Keratinocyte (primary cell): ENCODE measurements at regions not wholly inside any gene's neighbourhood (a gene's known extent, or its start where the extent isn't known, plus 50 kb on each side); places are given as distances from the start of the nearest gene placed in this dataset.

ENCODE experiments used
- CTCF ChIP-seq, 3 experiments: IDR thresholded peaks in 1 of 3; conservative IDR thresholded peaks in 1 of 3; optimal IDR thresholded peaks in 1 of 3; 2 replicates in 2 of 3; 3 replicates in 1 of 3; pipeline versions ENCODE3 to v1.5.1; 2011; ENCODE audit warnings: low read length in 3 of 3, mild to moderate bottlenecking in 3 of 3, moderate library complexity in 2 of 3, control low read depth in 1 of 3, inconsistent platforms in 1 of 3; ENCODE audit not compliant: insufficient read depth in 2 of 3; ENCODE audit errors: extremely low read depth in 1 of 3
- EZH2 ChIP-seq: IDR thresholded peaks from one replicate; pipeline ENCODE4 v1.6.1; 2012; ENCODE audit warnings: inconsistent platforms, mild to moderate bottlenecking, low read length, moderate library complexity

DNA sequence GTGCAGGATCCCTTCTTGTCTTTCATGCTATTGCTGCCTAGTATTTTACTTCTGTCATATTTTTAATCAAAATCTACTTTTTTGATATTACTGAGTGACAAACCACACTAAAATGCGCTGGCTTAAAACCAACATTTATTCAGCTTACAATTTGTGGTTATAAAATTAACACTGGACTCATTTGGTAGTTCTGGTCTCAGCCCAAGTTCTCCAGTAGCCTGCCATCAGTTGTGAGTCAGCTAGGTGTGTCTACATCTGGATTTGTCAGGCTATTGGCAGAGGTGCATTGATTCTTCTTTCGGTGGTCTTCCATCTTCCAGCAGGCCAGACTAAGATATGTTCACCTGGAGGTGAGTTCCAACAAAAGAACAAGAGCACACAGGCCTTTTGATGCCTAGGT lies 765.1 kb upstream of the FBXO33 start:
- TF ChIP-seq CTCF (optimal IDR thresholded peaks at IDR 0.05 in 1 of 3, IDR thresholded peaks at IDR 0.05 in 1 of 3, conservative IDR thresholded peaks at IDR 0.05 in 1 of 3; ENCODE audit: extremely low read depth in 1 of 3, insufficient read depth in 2 of 3, low read length in 3 of 3) = no peak
- no peak for TF ChIP-seq EZH2
